CD4-positive, alpha-beta T cell treated with Interleukin-12 subunit alpha and Interleukin-12 subunit beta, for 1 hour (primary cell): ENCODE measurements at regions not wholly inside any gene's neighbourhood (a gene's known extent, or its start where the extent isn't known, plus 50 kb on each side); places are given as distances from the start of the nearest gene placed in this dataset.
"Not testable (repeated sequence)": the region's sequence is repeated elsewhere in the genome, so short reads cannot be mapped to it uniquely, and the experiment has no call there.

Source experiments
- DNase-seq: peaks from one replicate; pipeline ENCODE4 v3.0.0-alpha.2; 2020

DNA sequence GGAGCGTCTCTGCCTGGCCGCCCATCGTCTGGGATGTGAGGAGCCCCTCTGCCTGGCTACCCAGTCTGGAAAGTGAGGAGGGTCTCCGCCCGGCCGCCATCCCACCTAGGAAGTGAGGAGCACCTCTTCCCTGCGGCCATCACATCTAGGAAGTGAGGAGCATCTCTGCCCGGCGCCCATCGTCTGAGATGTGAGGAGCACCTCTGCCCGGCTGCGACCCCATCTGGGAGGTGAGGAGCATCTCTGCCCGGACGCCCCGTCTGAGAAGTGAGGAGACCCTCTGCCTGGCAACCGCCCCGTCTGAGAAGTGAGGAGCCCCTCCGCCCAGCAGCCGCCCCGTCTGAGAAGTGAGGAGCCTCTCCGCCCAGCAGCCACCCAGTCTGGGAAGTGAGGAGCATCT is 84.5 kb downstream of the IDS start:
- not testable (repeated sequence) for DNase-seq

DNA sequence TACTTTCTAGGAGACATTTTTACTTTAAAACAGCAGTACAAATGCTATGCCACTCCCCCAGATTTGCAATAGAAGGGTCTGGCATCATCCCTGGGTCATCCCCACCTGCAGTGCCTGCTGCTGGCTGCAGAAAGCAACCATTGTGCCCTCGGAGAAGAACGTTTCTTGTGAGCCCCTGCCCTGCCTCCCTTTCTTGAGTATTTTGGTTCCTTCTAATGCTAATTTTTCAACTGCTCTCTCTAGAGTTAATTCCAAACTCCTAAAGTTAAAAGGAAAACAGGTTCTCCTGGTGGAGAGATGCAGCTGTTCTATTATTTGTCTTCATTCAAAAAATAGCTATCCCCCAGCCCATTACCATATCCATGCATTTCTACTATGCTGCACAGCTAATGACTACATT is 107.1 kb downstream of the IDS start:
- no peak for DNase-seq

DNA sequence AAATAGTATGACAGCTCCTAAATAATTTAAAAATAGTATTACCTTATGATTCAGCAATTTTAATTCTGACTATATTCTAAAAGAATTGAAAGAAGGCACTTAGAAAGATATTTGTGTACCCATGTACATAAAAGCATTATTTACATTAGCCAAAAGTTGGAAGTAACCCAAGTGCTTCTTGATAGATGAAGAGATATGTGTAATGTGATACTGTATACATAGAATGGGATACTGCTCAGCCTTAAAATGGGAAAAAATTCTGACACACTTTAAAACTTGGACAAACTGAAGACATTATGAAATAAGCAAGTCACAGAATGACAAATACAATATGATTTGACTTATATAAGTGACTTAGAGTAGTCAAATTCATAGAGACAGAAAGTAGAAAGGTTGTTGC is 112.2 kb downstream of the IDS start:
- no peak for DNase-seq

DNA sequence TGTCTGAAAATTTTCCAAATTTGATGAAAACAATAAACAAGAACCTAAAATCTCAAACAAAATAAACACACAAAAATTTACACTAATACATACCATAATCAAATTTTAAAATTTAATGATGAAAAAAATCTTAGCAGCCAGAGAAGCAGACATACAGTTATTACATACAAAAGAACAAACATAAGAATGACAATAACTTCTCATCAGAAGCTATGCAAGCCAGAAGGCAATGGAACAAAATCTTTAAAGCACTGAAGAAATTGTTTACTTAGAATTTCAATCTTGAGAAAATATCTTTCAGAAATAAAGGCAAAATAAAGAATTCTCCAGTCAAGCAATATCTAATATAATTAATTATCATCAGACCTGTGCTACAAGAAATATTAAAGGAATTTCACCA is 121.3 kb downstream of the IDS start:
- DNase-seq, result no peak

DNA sequence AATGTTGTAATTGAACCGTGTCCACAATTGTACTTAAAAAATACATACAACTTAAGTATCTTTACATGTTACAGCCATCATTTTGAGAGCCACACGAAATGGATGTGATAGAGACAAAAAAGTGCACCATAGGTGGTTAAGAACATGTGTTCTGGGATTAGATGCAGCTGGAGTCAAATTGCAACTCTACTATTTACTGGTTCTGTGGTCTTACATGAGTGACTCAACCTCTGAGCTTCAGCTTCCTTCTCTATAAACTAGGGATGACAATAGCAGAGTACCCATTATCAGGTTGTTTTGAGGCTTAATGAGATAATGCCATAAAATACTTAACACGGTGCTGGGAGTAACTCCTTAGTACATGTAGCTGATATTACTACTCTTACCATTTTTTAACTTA is 130.4 kb downstream of the IDS start:
- DNase-seq, result no peak

DNA sequence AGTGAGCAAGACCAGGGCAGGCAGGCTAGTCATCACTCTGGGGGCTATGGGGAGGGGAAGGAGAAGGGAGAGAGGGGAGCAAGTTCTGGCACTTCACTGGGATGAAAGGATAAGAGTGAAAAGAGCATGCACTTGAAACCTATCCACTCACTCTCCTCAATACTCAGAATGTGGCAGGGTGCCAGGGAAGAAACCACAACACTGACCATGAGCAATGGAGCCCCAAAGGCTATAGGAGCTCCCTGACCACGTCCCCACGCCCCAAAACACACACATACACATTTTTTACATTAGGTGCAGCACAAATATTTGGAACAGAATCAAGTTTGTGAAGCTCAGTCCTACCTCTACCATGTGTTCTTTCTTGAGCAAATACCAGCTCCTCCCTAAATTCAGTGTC is 132.2 kb downstream of the IDS start:
- DNase-seq, result no peak

DNA sequence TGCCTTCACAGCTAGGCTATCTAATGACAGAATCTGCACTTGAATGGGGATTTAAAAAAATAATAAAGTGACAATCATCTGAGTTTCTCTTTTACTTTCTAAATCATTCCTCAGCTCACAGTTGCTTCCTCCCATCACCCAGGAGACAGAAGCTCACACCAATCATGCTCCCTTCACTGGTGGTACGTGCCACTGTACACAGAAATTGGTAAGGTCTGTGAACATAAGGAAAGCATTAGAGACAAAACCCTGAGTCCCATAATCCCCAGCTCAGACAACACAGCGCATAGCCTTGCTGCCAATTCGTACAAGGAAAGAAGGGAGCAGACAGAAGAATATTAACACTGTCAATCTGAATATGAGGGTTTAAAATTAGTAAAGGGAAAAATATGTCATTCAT is 133.1 kb downstream of the IDS start:
- no peak for DNase-seq

DNA sequence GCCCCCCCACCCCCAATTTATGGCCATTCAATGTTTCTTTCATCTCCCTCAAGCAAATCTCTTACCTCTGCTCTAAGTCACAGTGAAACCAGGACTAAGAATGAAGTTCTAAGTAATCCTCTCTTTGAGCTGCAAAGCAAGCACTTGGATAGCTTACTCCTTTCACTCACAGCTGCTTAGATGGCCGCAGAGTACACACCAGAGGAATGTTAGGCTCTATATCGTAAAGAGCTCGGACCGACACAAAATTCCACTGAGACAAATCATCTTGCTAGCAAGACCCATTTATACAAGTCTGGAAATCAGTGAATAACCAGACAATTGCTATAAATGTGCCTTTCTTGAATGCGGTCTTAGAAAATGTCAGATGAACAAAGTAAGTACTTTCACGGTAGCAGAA is 135.0 kb downstream of the IDS start:
- DNase-seq, result no peak

DNA sequence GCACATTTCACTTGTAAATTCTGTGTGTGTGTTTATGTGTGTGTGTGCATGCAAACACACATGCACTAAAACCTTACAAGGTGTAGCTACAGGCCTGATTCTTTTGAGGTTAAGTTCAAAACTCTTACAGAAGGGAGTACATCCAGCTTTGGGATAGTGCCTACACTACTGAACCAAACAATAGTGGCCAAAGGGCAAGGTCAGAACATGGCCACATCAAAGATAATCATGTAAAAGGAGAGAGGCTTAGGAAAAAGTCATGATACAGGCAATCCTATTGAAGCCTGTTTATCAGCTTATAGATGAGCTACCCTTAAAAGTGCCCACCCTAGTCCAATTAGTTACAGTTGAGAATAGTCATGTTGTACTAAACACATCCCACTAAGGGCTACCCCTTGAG is 139.6 kb downstream of the IDS start:
- DNase-seq, result no peak

DNA sequence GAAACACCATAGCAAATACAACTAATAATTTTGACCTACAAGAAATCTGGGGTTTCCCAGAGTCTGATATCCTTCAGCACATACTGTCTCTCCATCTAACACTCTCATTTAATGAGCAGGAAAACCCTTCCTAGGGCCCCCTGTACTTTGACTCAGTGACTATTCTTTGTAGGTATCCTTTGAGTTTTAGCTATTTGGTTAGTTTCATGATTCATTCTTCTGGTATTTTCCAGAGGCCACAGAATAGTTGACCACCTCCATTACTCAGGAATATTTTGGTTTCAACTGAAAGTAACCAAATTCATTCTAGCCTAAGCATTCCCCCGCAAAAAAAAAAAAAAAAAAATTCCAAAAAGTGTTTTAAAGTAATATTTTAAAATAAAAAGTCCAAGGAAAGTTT is 140.0 kb downstream of the IDS start:
- no peak for DNase-seq

DNA sequence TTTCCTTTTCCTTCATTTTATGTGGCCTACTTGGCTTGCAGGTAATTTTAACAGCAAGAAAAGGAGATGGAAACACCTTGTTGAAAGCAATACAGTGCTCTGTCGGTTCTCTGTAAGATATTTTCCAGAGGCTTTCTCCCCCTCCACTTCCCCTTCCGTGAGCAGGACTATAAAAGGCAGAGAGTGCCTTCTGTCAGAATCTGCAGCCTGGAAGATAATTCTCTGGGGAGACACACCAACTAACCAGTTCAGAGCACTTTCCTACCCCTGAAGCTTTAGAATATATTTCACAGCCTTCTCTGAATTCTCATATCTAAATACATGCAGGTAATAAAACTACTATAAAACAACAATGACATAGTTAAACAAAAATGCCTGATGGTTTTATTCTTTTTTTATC is 141.1 kb downstream of the IDS start:
- DNase-seq, result no peak

DNA sequence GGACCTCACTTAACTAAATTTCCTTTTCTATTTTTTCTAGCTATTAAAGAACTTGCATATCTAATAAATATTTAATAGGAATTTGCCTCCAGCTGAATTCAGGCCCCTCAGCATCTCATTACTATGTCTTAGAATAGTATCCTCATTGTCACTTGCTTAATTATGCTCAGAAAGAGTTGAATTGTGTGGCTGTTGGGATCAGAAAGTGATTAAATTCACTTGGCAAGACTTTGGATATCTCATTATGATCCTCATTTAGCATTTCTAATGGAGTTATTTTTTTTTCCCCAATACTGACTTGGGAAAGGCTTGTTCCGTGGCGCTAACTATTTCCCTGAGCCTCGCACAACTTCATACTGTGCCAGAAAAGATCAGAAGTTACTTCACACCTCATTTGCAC is 158.8 kb downstream of the IDS start:
- no peak for DNase-seq

DNA sequence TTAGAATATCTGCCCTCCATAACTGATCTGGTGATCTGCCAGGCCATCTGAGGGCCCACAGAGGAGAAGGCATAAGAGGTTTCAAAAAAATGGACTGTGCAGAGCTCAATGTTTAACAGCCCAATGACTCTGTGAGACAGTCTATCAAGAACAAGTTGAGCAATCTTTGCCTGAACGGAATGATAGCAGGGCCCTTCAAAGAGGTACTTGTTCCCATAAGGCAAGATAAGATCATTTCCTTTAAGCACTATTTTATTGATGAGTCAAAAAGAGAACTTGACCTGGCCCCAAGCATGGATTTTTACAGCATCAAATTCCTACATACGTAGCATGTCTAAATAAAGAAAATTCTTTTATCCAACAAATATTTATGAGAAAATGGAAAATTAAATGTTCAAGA is 182.8 kb downstream of the IDS start:
- DNase-seq, result no peak

DNA sequence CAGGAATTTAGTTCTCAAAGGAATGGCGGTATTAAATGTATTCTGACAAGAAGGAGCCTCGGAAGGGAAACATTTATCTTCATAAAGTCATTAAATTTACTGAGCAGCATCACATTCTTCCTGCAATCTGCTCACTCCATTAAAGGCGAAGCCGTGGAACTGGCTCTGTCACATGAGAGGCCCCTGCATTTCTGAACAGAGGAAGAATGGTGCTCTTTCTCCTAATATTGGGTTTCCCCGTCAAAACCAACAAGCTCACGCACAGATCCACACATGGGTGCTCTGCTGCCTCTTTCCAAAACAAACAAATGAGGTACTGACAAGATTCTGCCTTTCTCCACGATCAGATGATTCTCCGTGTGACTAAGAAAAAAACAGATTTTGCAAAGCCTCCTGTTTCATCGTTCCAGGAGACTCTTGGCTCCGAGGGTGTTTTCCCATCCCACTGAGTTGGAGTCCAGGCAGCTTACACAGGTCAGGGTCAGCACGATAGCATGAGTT is 191.2 kb downstream of the IDS start:
- DNase-seq, result no peak

DNA sequence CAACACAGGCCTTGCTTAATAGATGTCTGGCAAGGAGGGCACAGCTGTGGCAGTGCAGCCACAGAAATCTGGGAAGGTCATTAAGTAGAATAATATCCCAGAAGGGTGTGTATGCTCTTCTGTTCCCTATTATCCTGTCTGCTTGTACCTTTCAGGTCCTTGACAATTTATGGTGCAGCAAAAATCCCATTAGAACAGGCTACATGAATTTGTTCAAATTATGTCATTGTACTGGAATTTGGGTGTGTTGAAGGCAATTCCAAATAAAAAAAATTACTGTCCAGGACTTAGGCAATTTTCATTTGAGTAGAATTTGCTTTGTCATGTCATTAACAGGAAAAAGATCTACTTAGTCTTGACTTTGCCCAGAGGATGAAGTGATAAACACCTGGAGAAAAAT is 192.1 kb downstream of the IDS start:
- no peak for DNase-seq

DNA sequence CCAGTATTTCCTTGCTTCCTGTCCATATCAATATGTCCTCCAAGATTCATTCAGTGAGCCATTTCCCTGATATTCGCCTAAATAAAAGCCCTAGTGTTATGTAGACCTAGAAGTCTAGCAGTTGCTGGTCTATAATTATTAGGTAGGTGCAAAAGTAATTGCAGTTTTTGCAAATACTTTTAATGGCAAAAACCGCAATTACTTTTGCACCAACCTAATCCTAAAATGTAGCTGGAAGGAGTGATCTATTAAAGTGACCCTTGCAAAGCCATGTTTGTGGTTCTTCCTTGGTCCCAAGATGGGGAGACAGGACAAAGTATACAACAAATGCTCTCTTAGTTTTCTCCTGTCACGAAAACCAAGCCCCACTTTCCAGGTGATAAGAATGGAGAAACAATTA is 193.0 kb downstream of the IDS start:
- no peak for DNase-seq

DNA sequence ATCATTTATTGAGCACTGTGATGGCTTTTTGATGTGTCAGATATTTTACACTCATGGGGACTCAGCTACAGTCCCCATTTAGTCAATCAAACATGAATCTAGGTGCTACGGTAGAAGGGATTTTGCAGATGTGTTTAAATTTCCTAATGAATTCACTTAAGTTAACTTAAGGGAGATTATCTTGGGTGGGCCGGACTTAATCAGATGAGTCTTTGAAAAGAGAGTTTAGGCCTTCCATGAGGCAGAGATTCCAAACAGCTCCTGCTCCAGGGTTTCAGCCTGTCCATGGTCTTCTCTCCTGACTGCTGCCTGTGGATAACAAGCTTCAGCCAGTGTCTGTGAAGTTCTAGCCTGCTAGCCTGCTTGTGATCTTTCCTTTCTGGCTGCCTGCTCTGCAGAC is 202.4 kb downstream of the IDS start:
- DNase-seq, result no peak

DNA sequence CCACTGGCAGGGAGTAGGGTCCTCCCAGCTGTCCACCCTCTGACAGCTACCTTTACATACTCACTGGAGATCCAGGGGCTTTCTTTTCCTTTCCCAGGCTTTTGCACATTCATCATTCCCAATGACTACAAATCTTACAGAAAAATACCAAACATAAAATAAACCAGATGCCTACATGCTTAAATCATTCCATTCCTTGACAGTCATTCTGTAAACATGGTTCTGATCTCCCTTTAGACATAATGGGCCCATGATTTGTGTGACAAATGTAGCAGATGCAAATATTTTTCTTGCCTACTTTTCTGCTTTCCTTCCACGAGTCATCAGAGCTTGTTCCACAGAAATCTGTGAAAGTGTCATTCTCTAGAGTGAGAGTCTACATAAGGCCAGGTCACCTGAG is 207.0 kb downstream of the IDS start:
- no peak for DNase-seq

DNA sequence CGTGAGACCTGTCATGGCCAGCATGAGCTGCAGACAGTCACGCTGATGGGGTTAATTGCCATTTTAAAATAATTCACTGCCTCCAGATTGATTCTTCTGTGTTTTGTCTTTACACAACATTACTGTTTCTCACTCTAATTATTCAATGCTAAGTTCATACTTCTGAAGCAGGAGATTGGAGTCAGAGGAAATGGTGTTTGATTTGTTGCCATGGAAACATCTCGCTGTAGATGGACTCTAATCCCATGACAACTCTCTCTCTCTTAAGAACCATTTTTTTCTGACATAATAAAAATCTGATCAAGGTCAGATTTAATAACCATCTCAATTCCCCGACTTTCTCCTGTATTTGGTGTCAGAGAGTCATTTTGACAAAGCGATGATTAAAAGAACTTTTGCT is 209.0 kb downstream of the IDS start:
- no peak for DNase-seq

DNA sequence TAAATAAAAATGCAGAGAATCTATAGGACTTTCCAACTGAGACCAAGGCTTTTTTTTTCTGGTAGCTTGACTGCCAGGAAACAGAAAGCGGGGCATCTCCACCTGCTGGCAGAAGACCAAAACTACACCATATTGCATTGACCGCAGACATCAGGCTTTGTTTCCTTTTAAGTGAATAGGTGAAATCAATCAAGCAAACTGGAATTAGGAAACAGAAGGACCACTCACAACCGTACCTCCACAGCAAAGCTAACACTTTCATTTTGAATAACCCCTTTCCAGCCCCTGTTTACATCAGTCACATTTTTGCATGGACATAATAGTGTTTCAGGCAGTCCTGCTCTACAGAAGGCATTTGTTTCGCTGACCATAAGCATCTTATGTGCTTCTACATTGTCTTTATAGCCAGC is 218.2 kb downstream of the IDS start:
- DNase-seq, result peak; percentile 45

DNA sequence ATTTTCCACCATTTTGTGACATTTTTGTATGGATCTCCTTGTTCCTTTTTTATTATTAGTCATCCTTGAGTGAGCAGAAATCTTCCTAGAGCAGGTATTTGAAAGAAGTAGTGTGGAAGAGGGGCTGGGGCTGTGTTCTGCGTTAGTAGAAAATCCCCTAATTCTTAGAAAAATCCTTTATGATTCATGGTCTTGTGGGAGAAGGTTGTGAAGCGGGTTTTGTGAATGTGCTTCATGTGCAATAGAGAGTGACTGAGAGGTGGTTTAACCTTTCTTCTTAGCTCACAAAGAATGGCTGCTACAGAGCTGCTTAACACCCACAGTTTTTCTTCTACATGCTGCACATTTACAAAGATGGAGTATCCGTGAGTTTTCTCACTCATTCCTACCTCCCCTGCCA is 220.5 kb downstream of the IDS start:
- no peak for DNase-seq

DNA sequence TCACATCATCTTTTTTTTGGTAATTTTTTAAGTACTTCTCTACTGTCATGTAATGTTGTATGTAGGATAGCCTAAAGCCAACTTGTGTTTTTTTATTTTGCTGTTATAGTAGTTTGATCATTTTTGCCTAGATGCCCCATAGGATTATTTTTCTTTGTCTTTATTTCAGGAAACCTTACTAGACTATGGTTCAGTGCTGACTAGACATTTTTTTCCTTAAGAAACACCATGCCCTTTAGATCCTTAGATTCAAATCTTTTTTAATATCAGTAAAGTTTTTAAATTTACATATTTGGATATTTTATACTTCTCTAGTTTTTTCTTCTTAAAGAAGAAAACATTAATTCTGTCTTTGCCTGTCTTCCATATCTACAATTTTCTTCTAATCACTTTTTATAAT is 221.3 kb downstream of the IDS start:
- DNase-seq, result no peak

DNA sequence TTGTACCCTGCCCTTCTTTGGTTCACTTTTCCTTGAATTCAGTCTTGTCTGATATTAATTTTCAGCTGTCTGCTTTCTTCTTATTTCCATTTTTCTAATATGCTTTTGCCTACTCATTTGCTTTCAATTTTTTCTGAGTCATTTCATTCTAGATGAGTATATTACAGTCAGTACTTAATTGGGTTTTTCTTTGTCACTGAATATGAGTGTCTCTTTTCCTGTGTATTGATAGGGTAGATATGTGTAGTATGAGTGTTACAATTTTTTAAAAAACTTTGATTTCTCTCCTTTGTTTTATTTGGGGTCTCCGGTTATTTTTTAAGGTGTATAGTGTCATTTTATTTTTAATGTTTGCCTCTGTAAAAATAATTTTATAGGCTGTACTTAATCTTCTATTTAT is 222.2 kb downstream of the IDS start:
- DNase-seq, result no peak

DNA sequence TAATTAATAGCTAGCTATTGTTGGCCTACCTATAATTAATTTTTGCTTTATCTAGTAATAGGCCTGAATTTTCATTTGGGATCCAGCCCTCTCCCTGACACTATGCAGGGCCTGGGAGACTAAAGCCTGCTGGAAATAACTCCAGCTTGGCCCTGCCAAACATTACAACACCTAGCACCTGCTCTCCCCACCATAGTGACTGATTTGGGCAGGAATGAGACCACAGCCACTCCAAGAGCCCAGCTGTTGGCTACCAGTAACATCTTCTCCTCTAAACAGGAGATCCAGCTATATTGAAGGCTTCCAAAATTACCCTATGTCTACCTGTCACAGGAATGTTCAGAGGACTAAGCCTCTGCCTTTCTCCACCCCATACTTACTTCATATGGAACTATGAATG is 225.1 kb downstream of the IDS start:
- DNase-seq, result no peak

DNA sequence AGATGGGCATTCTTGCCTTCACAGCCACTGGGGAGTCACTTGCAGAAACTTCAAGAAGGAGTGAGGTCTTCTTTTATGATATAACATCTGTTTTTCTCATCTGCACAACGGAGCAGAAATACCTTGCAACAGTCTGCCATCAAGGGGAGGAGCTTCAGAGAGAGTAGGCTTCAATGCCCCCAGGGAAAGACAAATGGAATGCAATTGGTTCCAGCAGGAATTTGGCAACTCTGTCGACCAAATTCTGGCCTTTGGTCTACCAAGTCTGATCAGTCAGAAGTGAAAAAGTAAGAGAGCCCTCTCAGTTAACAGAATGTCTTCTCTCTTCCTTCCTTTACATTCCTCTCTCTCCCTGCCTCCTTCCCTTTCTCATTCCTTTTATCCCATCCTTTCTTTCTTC is 229.3 kb downstream of the IDS start:
- DNase-seq, result no peak

DNA sequence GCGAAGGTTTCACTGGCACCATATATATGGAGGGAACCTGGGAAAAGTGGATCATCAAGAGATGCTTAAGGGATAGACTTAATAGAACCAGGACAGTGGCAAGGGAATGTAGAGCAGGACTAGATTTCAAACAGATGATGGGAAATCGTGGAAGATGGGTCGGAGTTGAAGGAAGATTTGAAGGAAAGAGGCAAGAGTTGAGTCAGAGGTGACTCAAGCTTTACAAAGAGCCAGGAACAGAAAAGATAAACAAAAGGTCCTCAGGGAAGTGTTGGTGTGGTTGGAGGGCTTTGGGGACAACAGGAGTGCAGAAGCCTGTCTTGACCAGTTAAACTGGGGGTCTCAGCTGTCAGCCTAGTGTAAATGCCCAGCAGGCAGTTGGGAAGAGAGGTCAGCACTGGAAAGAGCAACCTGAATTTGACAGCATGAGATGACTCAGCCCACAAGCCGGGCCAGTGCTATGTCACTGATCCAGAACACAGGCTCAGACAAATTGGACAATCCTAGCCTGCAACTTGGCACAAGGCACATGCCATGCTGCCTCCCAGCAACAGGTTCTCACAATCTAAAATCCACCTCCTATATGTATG is 230.5 kb downstream of the IDS start:
- DNase-seq, result no peak
